K562 (cell line): ENCODE measurements at regions not wholly inside any gene's neighbourhood (a gene's known extent, or its start where the extent isn't known, plus 50 kb on each side); places are given as distances from the start of the nearest gene placed in this dataset.

Experiments used
- CBFA2T2 ChIP-seq: fragments of 450-650 bp; conservative IDR thresholded peaks from 2 replicates; pipeline ENCODE4 v1.6.1; 2017; ENCODE audit warnings: mild to moderate bottlenecking
- CHD2 ChIP-seq: IDR thresholded peaks from 2 replicates; pipeline ENCODE4 v1.6.1; 2011; ENCODE audit warnings: low read depth, low read length
- E2F5 ChIP-seq: sonication (generic); formaldehyde crosslinking; IDR thresholded peaks from 2 replicates; pipeline ENCODE4 v1.8.0; 2022; ENCODE audit warnings: mild to moderate bottlenecking, missing genetic modification reagents
- GTF2E2 ChIP-seq: fragments of 200-800 bp; sonication (Bioruptor generic); IDR thresholded peaks from 2 replicates; pipeline ENCODE4 v1.6.1; 2016; ENCODE audit warnings: missing genetic modification characterization, missing compliant biosample characterization
- HDAC8 ChIP-seq: fragments of 450-650 bp; IDR thresholded peaks from 2 replicates; pipeline ENCODE4 v1.6.1; 2016; ENCODE audit warnings: mild to moderate bottlenecking, missing genetic modification characterization, moderate library complexity, missing compliant biosample characterization
- KAT8 ChIP-seq: fragments of 450-650 bp; IDR thresholded peaks from 2 replicates; pipeline ENCODE4 v1.6.1; 2016; ENCODE audit warnings: low read depth, mild to moderate bottlenecking
- MTF1 ChIP-seq: fragments of 250-450 bp; sonication (Bioruptor Pico); IDR thresholded peaks from 2 replicates; pipeline ENCODE4 v1.9.0; 2021; ENCODE audit warnings: moderate library complexity, mild to moderate bottlenecking, inconsistent platforms, borderline replicate concordance
- PCBP2 ChIP-seq: fragments of 200-400 bp; formaldehyde crosslinking; IDR thresholded peaks from 2 replicates; pipeline ENCODE4 v1.6.1; 2018; ENCODE audit warnings: low read length, low read depth, mild to moderate bottlenecking, moderate library complexity; ENCODE audit not compliant: poor library complexity, severe bottlenecking
- POLR2AphosphoS2 ChIP-seq: IDR thresholded peaks from 2 replicates; pipeline ENCODE4 v1.6.1; 2012; ENCODE audit warnings: low read length, improper control_type of control experiment
- RBFOX2 ChIP-seq: fragments of 200-400 bp; formaldehyde crosslinking; IDR thresholded peaks from 2 replicates; pipeline ENCODE4 v1.6.1; 2017; ENCODE audit warnings: low read depth, mild to moderate bottlenecking, low read length, moderate library complexity
- TGIF2 ChIP-seq: sonication (generic); formaldehyde crosslinking; IDR thresholded peaks from 2 replicates; pipeline ENCODE4 v1.8.1; 2022; ENCODE audit warnings: mild to moderate bottlenecking, missing genetic modification reagents, moderate library complexity
- USF1 ChIP-seq: sonication (generic); formaldehyde crosslinking; IDR thresholded peaks from 2 replicates; pipeline ENCODE4 v1.9.0; 2022; ENCODE audit warnings: mild to moderate bottlenecking, missing genetic modification reagents
- ZNF175 ChIP-seq: fragments of 200-800 bp; sonication (Bioruptor generic); IDR thresholded peaks from 2 replicates; pipeline ENCODE4 v1.6.1; 2016; ENCODE audit warnings: low read depth, mild to moderate bottlenecking, missing genetic modification characterization, missing compliant biosample characterization
- ZNF696 ChIP-seq: fragments of 250-450 bp; sonication (Bioruptor Pico); conservative IDR thresholded peaks from 2 replicates; pipeline ENCODE4 v1.4.0; 2020; ENCODE audit warnings: mild to moderate bottlenecking, moderate library complexity
- ZNF76 ChIP-seq: fragments of 250-450 bp; sonication (Bioruptor Pico); IDR thresholded peaks from 2 replicates; pipeline ENCODE4 v1.4.0; 2020; ENCODE audit warnings: mild to moderate bottlenecking, moderate library complexity, borderline replicate concordance
- TF ChIP-seq, protein P1 (sequence below): fragments of 200-600 bp; sonication (generic); IDR thresholded peaks from one replicate; pipeline ENCODE4 v1.6.1; 2012; ENCODE audit warnings: mild to moderate bottlenecking, low read depth, low read length, inconsistent platforms

GRCh38 chr6:105896052-105896820 lies 189.9 kb upstream of the PRDM1 start (continued):
- TF ChIP-seq POLR2AphosphoS2 = no peak
- no peak for TF ChIP-seq MTF1 (CRISPR knock-in tag)
- peak; percentile 88 for TF ChIP-seq ZNF175 (CRISPR knock-in tag)
- no peak for TF ChIP-seq GTF2E2 (tag)
- no peak for TF ChIP-seq RBFOX2
- TF ChIP-seq PCBP2 = no peak
- TF ChIP-seq E2F5 (CRISPR knock-in tag) = no peak
- no peak for TF ChIP-seq TGIF2
- TF ChIP-seq ZNF76 (CRISPR knock-in tag) = no peak
- TF ChIP-seq CBFA2T2 = peak; percentile 94
- no peak for TF ChIP-seq CHD2
- TF ChIP-seq KAT8 = no peak
- TF ChIP-seq ZNF696 (CRISPR knock-in tag) = no peak
- TF ChIP-seq USF1 = no peak
- no peak for TF ChIP-seq HDAC8
- TF ChIP-seq, protein P1, sequence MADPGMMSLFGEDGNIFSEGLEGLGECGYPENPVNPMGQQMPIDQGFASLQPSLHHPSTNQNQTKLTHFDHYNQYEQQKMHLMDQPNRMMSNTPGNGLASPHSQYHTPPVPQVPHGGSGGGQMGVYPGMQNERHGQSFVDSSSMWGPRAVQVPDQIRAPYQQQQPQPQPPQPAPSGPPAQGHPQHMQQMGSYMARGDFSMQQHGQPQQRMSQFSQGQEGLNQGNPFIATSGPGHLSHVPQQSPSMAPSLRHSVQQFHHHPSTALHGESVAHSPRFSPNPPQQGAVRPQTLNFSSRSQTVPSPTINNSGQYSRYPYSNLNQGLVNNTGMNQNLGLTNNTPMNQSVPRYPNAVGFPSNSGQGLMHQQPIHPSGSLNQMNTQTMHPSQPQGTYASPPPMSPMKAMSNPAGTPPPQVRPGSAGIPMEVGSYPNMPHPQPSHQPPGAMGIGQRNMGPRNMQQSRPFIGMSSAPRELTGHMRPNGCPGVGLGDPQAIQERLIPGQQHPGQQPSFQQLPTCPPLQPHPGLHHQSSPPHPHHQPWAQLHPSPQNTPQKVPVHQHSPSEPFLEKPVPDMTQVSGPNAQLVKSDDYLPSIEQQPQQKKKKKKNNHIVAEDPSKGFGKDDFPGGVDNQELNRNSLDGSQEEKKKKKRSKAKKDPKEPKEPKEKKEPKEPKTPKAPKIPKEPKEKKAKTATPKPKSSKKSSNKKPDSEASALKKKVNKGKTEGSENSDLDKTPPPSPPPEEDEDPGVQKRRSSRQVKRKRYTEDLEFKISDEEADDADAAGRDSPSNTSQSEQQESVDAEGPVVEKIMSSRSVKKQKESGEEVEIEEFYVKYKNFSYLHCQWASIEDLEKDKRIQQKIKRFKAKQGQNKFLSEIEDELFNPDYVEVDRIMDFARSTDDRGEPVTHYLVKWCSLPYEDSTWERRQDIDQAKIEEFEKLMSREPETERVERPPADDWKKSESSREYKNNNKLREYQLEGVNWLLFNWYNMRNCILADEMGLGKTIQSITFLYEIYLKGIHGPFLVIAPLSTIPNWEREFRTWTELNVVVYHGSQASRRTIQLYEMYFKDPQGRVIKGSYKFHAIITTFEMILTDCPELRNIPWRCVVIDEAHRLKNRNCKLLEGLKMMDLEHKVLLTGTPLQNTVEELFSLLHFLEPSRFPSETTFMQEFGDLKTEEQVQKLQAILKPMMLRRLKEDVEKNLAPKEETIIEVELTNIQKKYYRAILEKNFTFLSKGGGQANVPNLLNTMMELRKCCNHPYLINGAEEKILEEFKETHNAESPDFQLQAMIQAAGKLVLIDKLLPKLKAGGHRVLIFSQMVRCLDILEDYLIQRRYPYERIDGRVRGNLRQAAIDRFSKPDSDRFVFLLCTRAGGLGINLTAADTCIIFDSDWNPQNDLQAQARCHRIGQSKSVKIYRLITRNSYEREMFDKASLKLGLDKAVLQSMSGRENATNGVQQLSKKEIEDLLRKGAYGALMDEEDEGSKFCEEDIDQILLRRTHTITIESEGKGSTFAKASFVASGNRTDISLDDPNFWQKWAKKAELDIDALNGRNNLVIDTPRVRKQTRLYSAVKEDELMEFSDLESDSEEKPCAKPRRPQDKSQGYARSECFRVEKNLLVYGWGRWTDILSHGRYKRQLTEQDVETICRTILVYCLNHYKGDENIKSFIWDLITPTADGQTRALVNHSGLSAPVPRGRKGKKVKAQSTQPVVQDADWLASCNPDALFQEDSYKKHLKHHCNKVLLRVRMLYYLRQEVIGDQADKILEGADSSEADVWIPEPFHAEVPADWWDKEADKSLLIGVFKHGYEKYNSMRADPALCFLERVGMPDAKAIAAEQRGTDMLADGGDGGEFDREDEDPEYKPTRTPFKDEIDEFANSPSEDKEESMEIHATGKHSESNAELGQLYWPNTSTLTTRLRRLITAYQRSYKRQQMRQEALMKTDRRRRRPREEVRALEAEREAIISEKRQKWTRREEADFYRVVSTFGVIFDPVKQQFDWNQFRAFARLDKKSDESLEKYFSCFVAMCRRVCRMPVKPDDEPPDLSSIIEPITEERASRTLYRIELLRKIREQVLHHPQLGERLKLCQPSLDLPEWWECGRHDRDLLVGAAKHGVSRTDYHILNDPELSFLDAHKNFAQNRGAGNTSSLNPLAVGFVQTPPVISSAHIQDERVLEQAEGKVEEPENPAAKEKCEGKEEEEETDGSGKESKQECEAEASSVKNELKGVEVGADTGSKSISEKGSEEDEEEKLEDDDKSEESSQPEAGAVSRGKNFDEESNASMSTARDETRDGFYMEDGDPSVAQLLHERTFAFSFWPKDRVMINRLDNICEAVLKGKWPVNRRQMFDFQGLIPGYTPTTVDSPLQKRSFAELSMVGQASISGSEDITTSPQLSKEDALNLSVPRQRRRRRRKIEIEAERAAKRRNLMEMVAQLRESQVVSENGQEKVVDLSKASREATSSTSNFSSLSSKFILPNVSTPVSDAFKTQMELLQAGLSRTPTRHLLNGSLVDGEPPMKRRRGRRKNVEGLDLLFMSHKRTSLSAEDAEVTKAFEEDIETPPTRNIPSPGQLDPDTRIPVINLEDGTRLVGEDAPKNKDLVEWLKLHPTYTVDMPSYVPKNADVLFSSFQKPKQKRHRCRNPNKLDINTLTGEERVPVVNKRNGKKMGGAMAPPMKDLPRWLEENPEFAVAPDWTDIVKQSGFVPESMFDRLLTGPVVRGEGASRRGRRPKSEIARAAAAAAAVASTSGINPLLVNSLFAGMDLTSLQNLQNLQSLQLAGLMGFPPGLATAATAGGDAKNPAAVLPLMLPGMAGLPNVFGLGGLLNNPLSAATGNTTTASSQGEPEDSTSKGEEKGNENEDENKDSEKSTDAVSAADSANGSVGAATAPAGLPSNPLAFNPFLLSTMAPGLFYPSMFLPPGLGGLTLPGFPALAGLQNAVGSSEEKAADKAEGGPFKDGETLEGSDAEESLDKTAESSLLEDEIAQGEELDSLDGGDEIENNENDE = no peak
